Lower leg skin (tissue), 3 donors: ENCODE measurements at regions not wholly inside any gene's neighbourhood (a gene's known extent, or its start where the extent isn't known, plus 50 kb on each side); places are given as distances from the start of the nearest gene placed in this dataset.

ENCODE experiments used
- CTCF ChIP-seq, 3 donors: fragments of 450-650 bp; IDR thresholded peaks; one replicate each; pipeline ENCODE4 v1.5.1; 2016; ENCODE audit warnings: antibody characterized with exemption in 3 of 3, mild to moderate bottlenecking in 3 of 3, moderate library complexity in 2 of 3
- POLR2A ChIP-seq, 2 donors: fragments of 450-650 bp; IDR thresholded peaks; one replicate each; pipeline ENCODE4 v1.6.1; 2016 to 2017; ENCODE audit warnings: antibody characterized with exemption in 2 of 2, mild to moderate bottlenecking in 1 of 2, moderate library complexity in 1 of 2

- no peak for TF ChIP-seq CTCF (IDR thresholded peaks at IDR 0.05)
- TF ChIP-seq POLR2A (IDR thresholded peaks at IDR 0.05): no peak
These were observed 403.9 kb upstream of the RPS6KA3 start for GRCh38 chrX:20670611-20671010.
